ENCODE measurements at regions not wholly inside any gene's neighbourhood (a gene's known extent, or its start where the extent isn't known, plus 50 kb on each side); places are given as distances from the start of the nearest gene placed in this dataset.

DNA sequence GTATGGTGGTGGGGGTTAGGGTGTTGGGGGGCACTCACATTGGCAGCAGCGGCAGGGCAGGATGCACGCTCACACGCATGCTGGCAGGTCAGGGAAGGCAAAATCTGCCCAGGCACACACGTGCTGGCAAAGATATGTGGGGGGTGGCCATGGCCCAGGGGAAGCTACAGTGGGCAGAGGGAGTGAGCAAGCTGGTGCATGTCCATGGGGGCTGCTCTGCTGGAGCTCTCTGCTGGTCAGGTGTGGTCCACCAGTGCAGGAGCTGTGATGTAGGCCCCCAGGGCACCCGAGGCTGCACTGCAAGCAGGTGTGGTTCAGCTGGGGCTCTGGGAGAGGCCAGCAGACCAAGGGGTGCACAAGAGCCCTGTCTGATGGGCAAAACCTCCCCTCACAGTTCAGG, 491.5 kb upstream of the TNP1 start:
- TF ChIP-seq, protein P1, sequence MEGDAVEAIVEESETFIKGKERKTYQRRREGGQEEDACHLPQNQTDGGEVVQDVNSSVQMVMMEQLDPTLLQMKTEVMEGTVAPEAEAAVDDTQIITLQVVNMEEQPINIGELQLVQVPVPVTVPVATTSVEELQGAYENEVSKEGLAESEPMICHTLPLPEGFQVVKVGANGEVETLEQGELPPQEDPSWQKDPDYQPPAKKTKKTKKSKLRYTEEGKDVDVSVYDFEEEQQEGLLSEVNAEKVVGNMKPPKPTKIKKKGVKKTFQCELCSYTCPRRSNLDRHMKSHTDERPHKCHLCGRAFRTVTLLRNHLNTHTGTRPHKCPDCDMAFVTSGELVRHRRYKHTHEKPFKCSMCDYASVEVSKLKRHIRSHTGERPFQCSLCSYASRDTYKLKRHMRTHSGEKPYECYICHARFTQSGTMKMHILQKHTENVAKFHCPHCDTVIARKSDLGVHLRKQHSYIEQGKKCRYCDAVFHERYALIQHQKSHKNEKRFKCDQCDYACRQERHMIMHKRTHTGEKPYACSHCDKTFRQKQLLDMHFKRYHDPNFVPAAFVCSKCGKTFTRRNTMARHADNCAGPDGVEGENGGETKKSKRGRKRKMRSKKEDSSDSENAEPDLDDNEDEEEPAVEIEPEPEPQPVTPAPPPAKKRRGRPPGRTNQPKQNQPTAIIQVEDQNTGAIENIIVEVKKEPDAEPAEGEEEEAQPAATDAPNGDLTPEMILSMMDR (IDR thresholded peaks at IDR 0.05), result no peak
- no peak for TF ChIP-seq POLR2A (IDR thresholded peaks at IDR 0.05)

Data from body of pancreas (tissue), 4 donors.